ENCODE measurements at regions not wholly inside any gene's neighbourhood (a gene's known extent, or its start where the extent isn't known, plus 50 kb on each side); places are given as distances from the start of the nearest gene placed in this dataset.
A peak's percentile ranks its signal among the peaks of the same experiment; 100 is the strongest.

DNA sequence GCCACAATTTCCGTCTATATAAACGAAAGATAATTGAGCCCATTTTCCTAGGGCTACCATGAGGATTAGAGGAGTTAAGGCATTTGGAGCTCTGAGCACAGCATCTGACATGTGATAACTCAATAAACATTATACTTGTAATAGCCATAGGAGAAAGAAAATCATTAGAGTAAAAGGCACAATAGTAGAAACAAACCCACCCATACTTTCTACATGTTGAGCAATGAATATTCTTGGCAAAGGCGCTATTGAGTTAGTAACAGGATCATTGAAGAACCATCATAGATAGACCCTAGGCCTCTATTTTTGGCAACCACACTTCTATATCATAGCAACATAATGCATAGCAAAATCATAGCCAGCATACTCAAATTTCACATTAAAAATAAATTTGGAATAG, 664.1 kb downstream of the NOVA1 start:
- DNase-seq (ENCODE audit: low read depth) = no peak
- no peak overlapping the region for H3K4me3 ChIP-seq (ENCODE audit: control insufficient read depth, low read depth, low read length)
- TF ChIP-seq, protein P1, sequence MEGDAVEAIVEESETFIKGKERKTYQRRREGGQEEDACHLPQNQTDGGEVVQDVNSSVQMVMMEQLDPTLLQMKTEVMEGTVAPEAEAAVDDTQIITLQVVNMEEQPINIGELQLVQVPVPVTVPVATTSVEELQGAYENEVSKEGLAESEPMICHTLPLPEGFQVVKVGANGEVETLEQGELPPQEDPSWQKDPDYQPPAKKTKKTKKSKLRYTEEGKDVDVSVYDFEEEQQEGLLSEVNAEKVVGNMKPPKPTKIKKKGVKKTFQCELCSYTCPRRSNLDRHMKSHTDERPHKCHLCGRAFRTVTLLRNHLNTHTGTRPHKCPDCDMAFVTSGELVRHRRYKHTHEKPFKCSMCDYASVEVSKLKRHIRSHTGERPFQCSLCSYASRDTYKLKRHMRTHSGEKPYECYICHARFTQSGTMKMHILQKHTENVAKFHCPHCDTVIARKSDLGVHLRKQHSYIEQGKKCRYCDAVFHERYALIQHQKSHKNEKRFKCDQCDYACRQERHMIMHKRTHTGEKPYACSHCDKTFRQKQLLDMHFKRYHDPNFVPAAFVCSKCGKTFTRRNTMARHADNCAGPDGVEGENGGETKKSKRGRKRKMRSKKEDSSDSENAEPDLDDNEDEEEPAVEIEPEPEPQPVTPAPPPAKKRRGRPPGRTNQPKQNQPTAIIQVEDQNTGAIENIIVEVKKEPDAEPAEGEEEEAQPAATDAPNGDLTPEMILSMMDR (conservative IDR thresholded peaks at IDR 0.05; ENCODE audit: control insufficient read depth, insufficient read depth, low read depth, low read length) = no peak

DNA sequence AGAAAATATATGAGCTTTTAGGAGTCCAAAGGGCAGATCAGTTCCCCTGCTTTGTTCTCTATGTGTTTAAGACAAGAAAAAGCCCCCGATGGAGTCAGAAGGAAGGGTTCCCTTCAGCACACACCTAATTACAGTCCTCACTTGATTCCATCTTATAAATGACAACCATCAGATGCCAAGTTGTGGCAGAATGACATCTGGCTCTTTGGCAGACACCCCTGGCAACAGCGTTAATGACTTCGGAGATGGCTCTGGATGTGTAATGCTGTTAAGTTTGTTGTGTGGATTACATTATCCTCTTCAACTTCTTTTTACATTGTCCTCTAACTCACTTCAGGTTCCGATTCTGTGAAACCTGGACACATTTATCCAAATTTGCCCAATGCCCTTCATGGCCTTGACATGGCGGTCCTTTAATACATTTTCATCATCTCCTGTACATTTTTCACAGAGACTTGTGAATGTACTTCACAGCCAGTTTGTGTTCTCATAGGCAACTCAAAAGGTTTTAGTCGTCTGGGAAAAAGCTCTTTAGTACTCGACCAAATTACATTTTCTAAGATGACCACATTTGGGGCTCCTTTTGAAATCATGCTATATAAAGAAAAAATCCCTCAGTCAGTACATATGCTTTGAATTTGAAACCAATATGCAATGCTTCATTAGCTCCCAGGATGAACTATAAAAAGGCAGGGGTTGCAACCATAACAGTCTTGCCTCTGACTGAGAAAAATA, 667.8 kb downstream of the NOVA1 start:
- H3K4me3 ChIP-seq (ENCODE audit: control insufficient read depth, low read depth, low read length) = no peak overlapping the region
- TF ChIP-seq, protein P1 (conservative IDR thresholded peaks at IDR 0.05; ENCODE audit: control insufficient read depth, insufficient read depth, low read depth, low read length) = no peak

DNA sequence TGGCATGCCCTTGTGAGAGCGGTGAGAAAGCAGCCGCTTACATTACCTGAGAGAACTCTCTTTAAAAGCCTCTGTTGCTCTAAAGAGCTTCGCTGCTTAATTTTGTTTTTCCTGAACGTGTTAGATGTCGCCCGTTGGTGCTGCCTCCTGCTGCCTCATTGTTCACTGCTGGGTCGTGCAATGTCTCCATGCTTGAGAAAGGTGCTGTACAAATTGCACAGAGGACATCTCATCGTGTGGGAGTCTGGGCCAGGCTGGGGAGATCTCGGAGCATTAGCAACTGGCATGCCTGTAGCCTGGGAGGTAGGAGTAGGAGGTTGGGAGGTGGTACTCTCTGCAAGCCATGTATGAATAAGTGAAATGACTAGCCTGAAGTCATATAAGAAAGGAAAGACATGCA, 686.0 kb downstream of the NOVA1 start:
- DNase-seq (ENCODE audit: low read depth) = no peak
- H3K4me3 ChIP-seq (ENCODE audit: control insufficient read depth, low read depth, low read length) = no peak overlapping the region
- TF ChIP-seq, protein P1 (conservative IDR thresholded peaks at IDR 0.05; ENCODE audit: control insufficient read depth, insufficient read depth, low read depth, low read length) = no peak

More for the DNA sequence above, 667.8 kb downstream of the NOVA1 start:
- DNase-seq (ENCODE audit: low read depth) = no peak

- TF ChIP-seq, protein P1 (conservative IDR thresholded peaks at IDR 0.05; ENCODE audit: control insufficient read depth, insufficient read depth, low read depth, low read length) = no peak
- peak; percentile 57 for DNase-seq (ENCODE audit: low read depth)
- H3K4me3 ChIP-seq (ENCODE audit: control insufficient read depth, low read depth, low read length) = no peak overlapping the region
Observed at GRCh38 chr14:25909045-25909747, 688.6 kb downstream of the NOVA1 start.

DNA sequence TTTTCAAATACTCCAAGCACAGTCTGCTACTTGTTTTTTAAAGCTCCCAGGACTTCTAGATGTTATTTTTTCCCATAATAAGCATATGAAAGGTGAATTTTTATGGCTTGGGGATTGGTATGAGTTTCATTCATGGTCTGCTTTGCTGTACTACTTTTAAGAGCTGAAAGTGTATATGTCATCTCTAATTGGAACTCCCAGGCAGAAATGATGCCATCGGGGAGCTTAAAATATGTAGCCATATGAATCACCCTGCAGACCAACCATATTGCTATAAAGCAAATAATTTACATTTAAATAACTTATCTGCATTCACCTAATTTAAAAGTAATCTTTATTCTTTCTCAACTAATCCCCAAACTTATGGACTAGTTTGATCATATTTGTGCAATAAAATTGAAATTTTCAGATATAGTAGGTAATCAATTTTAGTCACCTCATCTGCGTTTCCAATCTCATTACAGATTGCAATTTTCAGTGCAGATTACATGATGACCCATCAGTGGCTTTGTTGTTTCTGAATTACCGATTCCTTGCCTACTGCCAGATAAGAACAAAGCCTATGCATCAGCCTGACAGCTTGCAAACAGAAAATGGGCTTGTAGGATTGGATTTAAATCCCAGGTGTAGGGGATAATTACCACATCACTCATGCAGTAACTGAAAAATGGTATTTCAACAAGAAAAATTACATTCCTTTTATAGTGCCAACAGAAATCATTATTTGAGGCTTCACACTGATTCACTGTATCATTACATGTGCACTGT, 689.4 kb downstream of the NOVA1 start:
- TF ChIP-seq, protein P1 (conservative IDR thresholded peaks at IDR 0.05; ENCODE audit: control insufficient read depth, insufficient read depth, low read depth, low read length) = no peak
- no peak overlapping the region for H3K4me3 ChIP-seq (ENCODE audit: control insufficient read depth, low read depth, low read length)
- DNase-seq (ENCODE audit: low read depth) = no peak

- H3K4me3 ChIP-seq (ENCODE audit: control insufficient read depth, low read depth, low read length) = no peak overlapping the region
- TF ChIP-seq, protein P1 (conservative IDR thresholded peaks at IDR 0.05; ENCODE audit: control insufficient read depth, insufficient read depth, low read depth, low read length) = no peak
- peak; percentile 1 for DNase-seq (ENCODE audit: low read depth)
Observed at GRCh38 chr14:25904446-25904845, 693.4 kb downstream of the NOVA1 start.
